Mucosa of descending colon (tissue), 3 donors: ENCODE measurements at regions not wholly inside any gene's neighbourhood (a gene's known extent, or its start where the extent isn't known, plus 50 kb on each side); places are given as distances from the start of the nearest gene placed in this dataset.

ENCODE experiments used
- ATAC-seq: fragments of 200-7000 bp; cut with Tn5 transposase; one replicate; pipeline ENCODE4 v1.9.1; 2020; ENCODE audit warnings: mild to moderate bottlenecking, moderate library complexity
- DNase-seq, 3 donors: peaks; one replicate each; pipeline ENCODE4 v3.0.0-alpha.2; 2020
- H3K36me3 ChIP-seq: fragments of 200-600 bp; one replicate; pipeline ENCODE4 v1.8.0; 2021; ENCODE audit warnings: low read depth, mild to moderate bottlenecking
- H3K4me1 ChIP-seq: fragments of 200-600 bp; one replicate; pipeline ENCODE4 v1.8.0; 2021; ENCODE audit warnings: low read depth, mild to moderate bottlenecking
- H3K4me3 ChIP-seq: fragments of 200-600 bp; one replicate; pipeline ENCODE4 v1.8.0; 2021; ENCODE audit warnings: mild to moderate bottlenecking
- H3K9me3 ChIP-seq: fragments of 200-600 bp; one replicate; pipeline ENCODE4 v1.8.0; 2021; ENCODE audit warnings: mild to moderate bottlenecking
- CTCF ChIP-seq: fragments of 200-600 bp; IDR thresholded peaks from one replicate; pipeline ENCODE4 v1.8.0; 2022; ENCODE audit warnings: antibody characterized with exemption, mild to moderate bottlenecking
- intact Hi-C, 2 donors: fragments of 100-400 bp; cut with DNase I in 1 of 2; cut with micrococcal nuclease in 1 of 2; formaldehyde crosslinking; loops; one replicate each; pipeline versions ENCODE4 v1.11.0 to v1.11.1; 2022; cut with DNase I, micrococcal nuclease
- donor health status: DM: no; HTN: no; CAD: no; lungs with moderate emphysema.
- donor health status: DM: no; HTN: no; CAD: no.
- donor health status: DM: no; HTN: yes; CAD: no.

GRCh38 chr18:23336101-23336500 is 117.0 kb upstream of the RIOK3 start:
- Histone ChIP-seq H3K9me3 (no peaks in the 10 kb centered on the region), H3K4me3 (no peak overlapping the region), H3K4me1 (no peaks in the 10 kb centered on the region), H3K36me3 (no peaks in the 10 kb centered on the region)
- no peak for TF ChIP-seq CTCF
- no peak for DNase-seq
- no peak for ATAC-seq
- intact Hi-C loops, result no loop called here

- DNase-seq, result no peak
- no peak for TF ChIP-seq CTCF
- Histone ChIP-seq H3K4me3 (no peak overlapping the region), H3K36me3 (no peaks in the 10 kb centered on the region), H3K4me1 (no peaks in the 10 kb centered on the region), H3K9me3 (no peaks in the 10 kb centered on the region)
- intact Hi-C loops, result no loop called here
- ATAC-seq, result no peak
These were observed 115.3 kb upstream of the RIOK3 start for GRCh38 chr18:23337599-23338444.

- Histone ChIP-seq H3K36me3 (no peaks in the 10 kb centered on the region), H3K9me3 (no peaks in the 10 kb centered on the region), H3K4me1 (no peaks in the 10 kb centered on the region), H3K4me3 (no peak overlapping the region)
- intact Hi-C loops, result no loop called here
- TF ChIP-seq CTCF, result no peak
- ATAC-seq, result no peak
- DNase-seq, result no peak
These were observed 112.4 kb upstream of the RIOK3 start for GRCh38 chr18:23340661-23341060.

GRCh38 chr18:23341383-23341782 is 111.7 kb upstream of the RIOK3 start:
- no peak for TF ChIP-seq CTCF
- intact Hi-C loops, result no loop called here
- Histone ChIP-seq H3K4me3 (no peak overlapping the region), H3K9me3 (no peaks in the 10 kb centered on the region), H3K36me3 (no peaks in the 10 kb centered on the region), H3K4me1 (no peaks in the 10 kb centered on the region)
- ATAC-seq, result no peak
- no peak for DNase-seq

- TF ChIP-seq CTCF, result no peak
- intact Hi-C loops, result no loop called here
- no peak for DNase-seq
- Histone ChIP-seq H3K4me1 (no peaks in the 10 kb centered on the region), H3K4me3 (no peak overlapping the region), H3K36me3 (no peaks in the 10 kb centered on the region), H3K9me3 (no peaks in the 10 kb centered on the region)
- ATAC-seq, result no peak
These were observed 111.1 kb upstream of the RIOK3 start for GRCh38 chr18:23341983-23342382.
